OCI-LY3 (cell line): ENCODE measurements at regions not wholly inside any gene's neighbourhood (a gene's known extent, or its start where the extent isn't known, plus 50 kb on each side); places are given as distances from the start of the nearest gene placed in this dataset.

Experiments
- H2AFZ ChIP-seq: fragments of 200-600, 300-600 bp; shearing (Covaris generic); 2 replicates; pipeline ENCODE4 v1.6.0; 2014; ENCODE audit warnings: antibody characterized with exemption, low read depth, low read length
- H3K27ac ChIP-seq: fragments of 200-600, 300-600 bp; sonication (generic); 2 replicates; pipeline ENCODE4 v1.5.1; 2014; ENCODE audit warnings: mild to moderate bottlenecking, low read length, moderate library complexity, mixed read lengths
- H3K27me3 ChIP-seq: fragments of 200-600, 300-600 bp; sonication (generic); 2 replicates; pipeline ENCODE4 v1.6.1; 2014; ENCODE audit warnings: low read depth, low read length, mixed read lengths
- H3K36me3 ChIP-seq: fragments of 200-600, 300-600 bp; sonication (generic); replicated peaks from 2 replicates; pipeline ENCODE3; 2014; ENCODE audit warnings: low read depth, low read length, mixed read lengths
- H3K4me1 ChIP-seq: fragments of 300-600, 200-600 bp; sonication (generic); 2 replicates; pipeline ENCODE4 v1.6.1; 2014; ENCODE audit warnings: low read length, mixed read lengths
- H3K4me2 ChIP-seq: fragments of 200-600, 300-600 bp; sonication (generic); 2 replicates; pipeline ENCODE4 v1.6.1; 2014; ENCODE audit warnings: low read length, mixed read lengths
- H3K4me3 ChIP-seq: fragments of 300-600, 200-600 bp; sonication (generic); 2 replicates; pipeline ENCODE4 v1.5.1; 2014; ENCODE audit warnings: antibody characterized with exemption, mild to moderate bottlenecking, low read length, moderate library complexity
- H3K79me2 ChIP-seq: fragments of 300-600, 200-600 bp; shearing (Covaris generic); 2 replicates; pipeline ENCODE4 v1.6.1; 2014; ENCODE audit warnings: mild to moderate bottlenecking, low read length, mixed read lengths
- H3K9ac ChIP-seq: fragments of 300-600, 200-600 bp; shearing (Covaris generic); 2 replicates; pipeline ENCODE4 v1.6.0; 2014; ENCODE audit warnings: mild to moderate bottlenecking, low read length, moderate library complexity
- H3K9me3 ChIP-seq: fragments of 200-600, 300-600 bp; shearing (Covaris generic); 2 replicates; pipeline ENCODE4 v1.6.1; 2014; ENCODE audit warnings: low read length, mixed read lengths; ENCODE audit not compliant: insufficient read depth
- H4K20me1 ChIP-seq: fragments of 200-600, 300-600 bp; sonication (generic); 2 replicates; pipeline ENCODE4 v1.6.1; 2016; ENCODE audit warnings: low read length, mixed read lengths; ENCODE audit not compliant: insufficient read depth
- CTCF ChIP-seq: fragments of 200-600, 300-600 bp; sonication (generic); IDR thresholded peaks from 2 replicates; pipeline ENCODE4 v1.5.1; 2014; ENCODE audit warnings: antibody characterized with exemption, low read length, low read depth
- EZH2phosphoT487 ChIP-seq: fragments of 200-600 bp; shearing (Covaris generic); IDR thresholded peaks from 2 replicates; pipeline ENCODE4 v1.6.1; 2018; ENCODE audit warnings: antibody characterized with exemption, mixed run types, low read depth

- H3K9ac ChIP-seq = no peak overlapping the region
- H3K36me3 ChIP-seq = no peaks in the 10 kb centered on the region
- H3K4me3 ChIP-seq = no peak overlapping the region
- no peak overlapping the region for H2AFZ ChIP-seq
- H3K9me3 ChIP-seq = peaks cover 10% of the 10 kb centered on the region
- no peak overlapping the region for H3K4me2 ChIP-seq
- no peak overlapping the region for H3K27ac ChIP-seq
- H3K4me1 ChIP-seq = peaks cover 33% of the 10 kb centered on the region
- no peaks in the 10 kb centered on the region for H4K20me1 ChIP-seq
- no peaks in the 10 kb centered on the region for H3K79me2 ChIP-seq
- H3K27me3 ChIP-seq = no peaks in the 10 kb centered on the region
- TF ChIP-seq CTCF = no peak
- no peak for TF ChIP-seq EZH2phosphoT487
Measured at GRCh38 chr3:159937561-159938166, 51.0 kb upstream of the IL12A start.

GRCh38 chr3:159938714-159939113 lies 49.9 kb upstream of the IL12A start:
- H3K9me3 ChIP-seq = peaks cover 5% of the 10 kb centered on the region
- TF ChIP-seq EZH2phosphoT487 (no peak), CTCF (no peak)
- H3K27me3 ChIP-seq = no peaks in the 10 kb centered on the region
- H2AFZ ChIP-seq = 0 out of 2 replicates have a peak overlapping the region, but pooled peaks have one; percentile 22
- H4K20me1 ChIP-seq = no peaks in the 10 kb centered on the region
- H3K79me2 ChIP-seq = no peaks in the 10 kb centered on the region
- H3K9ac ChIP-seq = no peak overlapping the region
- H3K27ac ChIP-seq = peak overlapping the region; percentile 28
- peak overlapping the region; percentile 31 for H3K4me2 ChIP-seq
- no peaks in the 10 kb centered on the region for H3K36me3 ChIP-seq
- H3K4me1 ChIP-seq = peaks cover 33% of the 10 kb centered on the region
- H3K4me3 ChIP-seq = no peak overlapping the region
